Mesodermal cell (in vitro differentiated cells): ENCODE measurements at regions not wholly inside any gene's neighbourhood (a gene's known extent, or its start where the extent isn't known, plus 50 kb on each side); places are given as distances from the start of the nearest gene placed in this dataset.

Experiments used
- H3K27ac ChIP-seq: 2 replicates; pipeline ENCODE4 v1.7.0; 2013; ENCODE audit warnings: mild to moderate bottlenecking, low read depth, low read length, moderate library complexity; ENCODE audit not compliant: severe bottlenecking
- H3K36me3 ChIP-seq: 2 replicates; pipeline ENCODE4 v1.7.1; 2013; ENCODE audit warnings: mild to moderate bottlenecking, low read length, moderate library complexity; ENCODE audit not compliant: control insufficient read depth, insufficient read depth
- H3K4me1 ChIP-seq: one replicate; pipeline ENCODE4 v1.7.1; 2013; ENCODE audit warnings: mild to moderate bottlenecking, low read length; ENCODE audit not compliant: insufficient read depth, control insufficient read depth, poor library complexity, severe bottlenecking
- H3K4me3 ChIP-seq: 2 replicates; pipeline ENCODE4 v1.7.0; 2013; ENCODE audit warnings: low read length, control low read depth, mild to moderate bottlenecking; ENCODE audit not compliant: insufficient read depth, poor library complexity, severe bottlenecking; ENCODE audit errors: extremely low read depth
- H3K9me3 ChIP-seq: 2 replicates; pipeline ENCODE4 v1.7.1; 2013; ENCODE audit warnings: mild to moderate bottlenecking, low read length, moderate library complexity; ENCODE audit not compliant: control insufficient read depth
- WGBS, 2 experiments: methylation state at CpG; one replicate each; pipeline ENCODE4 v1.1.5; 2013; ENCODE audit warnings: missing lambda C conversion rate in 2 of 2; ENCODE audit not compliant: insufficient coverage in 2 of 2; 5-methylcytosine and 5-hydroxymethylcytosine counted together

GRCh38 chr11:116515664-116516184 is 257.1 kb downstream of the BUD13 start:
- WGBS, 2 experiments: 92 to 93% methylated on average over 5 to 7 of the region's 7 CpGs
- H3K9me3 ChIP-seq: no peaks in the 10 kb centered on the region
- H3K4me3 ChIP-seq: no peak overlapping the region
- H3K27ac ChIP-seq: no peak overlapping the region
- no peaks in the 10 kb centered on the region for H3K36me3 ChIP-seq
- no peaks in the 10 kb centered on the region for H3K4me1 ChIP-seq

GRCh38 chr11:116513894-116514293 is 258.9 kb downstream of the BUD13 start:
- Histone ChIP-seq H3K4me3 (no peak overlapping the region), H3K27ac (no peak overlapping the region), H3K36me3 (no peaks in the 10 kb centered on the region), H3K9me3 (no peaks in the 10 kb centered on the region), H3K4me1 (no peaks in the 10 kb centered on the region)
- WGBS, 2 experiments: 69 to 90% methylated on average over 3 to 6 of the region's 8 CpGs

- H3K27ac ChIP-seq: no peak overlapping the region
- 72 to 74% methylated on average over 7 to 8 of the region's 8 CpGs for WGBS, 2 experiments
- H3K36me3 ChIP-seq: no peaks in the 10 kb centered on the region
- no peaks in the 10 kb centered on the region for H3K9me3 ChIP-seq
- no peak overlapping the region for H3K4me3 ChIP-seq
- H3K4me1 ChIP-seq: no peaks in the 10 kb centered on the region
These were observed 259.4 kb downstream of the BUD13 start for GRCh38 chr11:116513278-116513823.

- H3K9me3 ChIP-seq: no peaks in the 10 kb centered on the region
- H3K4me3 ChIP-seq: no peak overlapping the region
- H3K27ac ChIP-seq: no peak overlapping the region
- H3K4me1 ChIP-seq: no peaks in the 10 kb centered on the region
- no peaks in the 10 kb centered on the region for H3K36me3 ChIP-seq
- WGBS, 2 experiments: 90% methylated on average over 2 of the region's 2 CpGs; no CpG with 5 or more reads in 1 of the 2 experiments
These were observed 259.9 kb downstream of the BUD13 start for GRCh38 chr11:116512841-116513240.

- Histone ChIP-seq H3K4me3 (no peak overlapping the region), H3K36me3 (no peaks in the 10 kb centered on the region), H3K9me3 (no peaks in the 10 kb centered on the region), H3K4me1 (no peaks in the 10 kb centered on the region), H3K27ac (no peak overlapping the region)
- WGBS, 2 experiments: 92 to 94% methylated on average over 5 to 7 of the region's 7 CpGs
These were observed 261.1 kb downstream of the BUD13 start for GRCh38 chr11:116511684-116512083.

GRCh38 chr11:116510886-116511650 is 261.7 kb downstream of the BUD13 start:
- Histone ChIP-seq H3K4me3 (no peak overlapping the region), H3K4me1 (no peaks in the 10 kb centered on the region), H3K36me3 (no peaks in the 10 kb centered on the region), H3K27ac (no peak overlapping the region), H3K9me3 (no peaks in the 10 kb centered on the region)
- WGBS, 2 experiments: 64 to 73% methylated on average over 3 to 6 of the region's 10 CpGs

- Histone ChIP-seq H3K36me3 (no peaks in the 10 kb centered on the region), H3K4me3 (no peak overlapping the region), H3K27ac (no peak overlapping the region), H3K9me3 (no peaks in the 10 kb centered on the region), H3K4me1 (no peaks in the 10 kb centered on the region)
- whole genome bisulfite sequencing, 2 experiments: 88 to 92% methylated on average over 3 of the region's 4 CpGs
These were observed 262.6 kb downstream of the BUD13 start for GRCh38 chr11:116510166-116510565.

GRCh38 chr11:116509551-116509950 is 263.2 kb downstream of the BUD13 start:
- WGBS, 2 experiments: 88% methylated on average over 1 to 3 of the region's 3 CpGs
- Histone ChIP-seq H3K4me3 (no peak overlapping the region), H3K9me3 (no peaks in the 10 kb centered on the region), H3K4me1 (no peaks in the 10 kb centered on the region), H3K36me3 (no peaks in the 10 kb centered on the region), H3K27ac (no peak overlapping the region)

- 75 to 86% methylated on average over 8 of the region's 8 CpGs for WGBS, 2 experiments
- H3K4me1 ChIP-seq: no peaks in the 10 kb centered on the region
- no peak overlapping the region for H3K4me3 ChIP-seq
- no peaks in the 10 kb centered on the region for H3K9me3 ChIP-seq
- H3K36me3 ChIP-seq: no peaks in the 10 kb centered on the region
- H3K27ac ChIP-seq: no peak overlapping the region
These were observed 264.7 kb downstream of the BUD13 start for GRCh38 chr11:116507849-116508695.

GRCh38 chr11:116507016-116507415 is 265.8 kb downstream of the BUD13 start:
- WGBS, 2 experiments: 90 to 91% methylated on average over 1 to 2 of the region's 4 CpGs
- H3K4me3 ChIP-seq: no peak overlapping the region
- no peaks in the 10 kb centered on the region for H3K36me3 ChIP-seq
- no peak overlapping the region for H3K27ac ChIP-seq
- no peaks in the 10 kb centered on the region for H3K4me1 ChIP-seq
- H3K9me3 ChIP-seq: no peaks in the 10 kb centered on the region
